Mesendoderm (in vitro differentiated cells): ENCODE measurements at regions not wholly inside any gene's neighbourhood (a gene's known extent, or its start where the extent isn't known, plus 50 kb on each side); places are given as distances from the start of the nearest gene placed in this dataset.
"Not testable (repeated sequence)": the region's sequence is repeated elsewhere in the genome, so short reads cannot be mapped to it uniquely, and the experiment has no call there.

ENCODE experiments used
- DNase-seq: peaks from one replicate; pipeline ENCODE4 v3.0.0; 2013
- H2AK5ac ChIP-seq: 2 replicates; pipeline ENCODE4 v1.6.1; 2013; ENCODE audit warnings: low read length, inconsistent platforms
- H2BK120ac ChIP-seq: 2 replicates; pipeline ENCODE4 v1.6.1; 2013; ENCODE audit warnings: low read depth, mild to moderate bottlenecking, low read length, moderate library complexity, mixed read lengths
- H2BK15ac ChIP-seq: replicated peaks from 2 replicates; pipeline ENCODE4 v1.6.1; 2013; ENCODE audit warnings: low read depth, mild to moderate bottlenecking, moderate library complexity
- H2BK5ac ChIP-seq: 2 replicates; pipeline ENCODE4 v1.6.1; 2013; ENCODE audit warnings: low read length, inconsistent platforms
- H3K18ac ChIP-seq: 2 replicates; pipeline ENCODE4 v1.6.1; 2013; ENCODE audit warnings: mild to moderate bottlenecking, low read length, mixed read lengths
- H3K23ac ChIP-seq: one replicate; pipeline ENCODE4 v1.6.1; 2013; ENCODE audit warnings: low read length
- H3K27ac ChIP-seq: 2 replicates; pipeline ENCODE4 v1.5.1; 2013; ENCODE audit warnings: low read depth, mild to moderate bottlenecking, inconsistent platforms, low read length, moderate library complexity
- H3K27me3 ChIP-seq: 2 replicates; pipeline ENCODE4 v1.6.1; 2013; ENCODE audit warnings: low read length, control low read depth, mild to moderate bottlenecking, inconsistent platforms; ENCODE audit not compliant: insufficient read depth, poor library complexity
- H3K36me3 ChIP-seq: 2 replicates; pipeline ENCODE4 v1.6.1; 2013; ENCODE audit warnings: low read length, inconsistent platforms; ENCODE audit not compliant: control insufficient read depth, insufficient read depth
- H3K4ac ChIP-seq: one replicate; pipeline ENCODE4 v1.6.1; 2013; ENCODE audit warnings: low read depth, mild to moderate bottlenecking, low read length, moderate library complexity
- H3K4me1 ChIP-seq: 2 replicates; pipeline ENCODE4 v1.6.1; 2013; ENCODE audit warnings: low read depth, low read length, inconsistent platforms; ENCODE audit not compliant: control insufficient read depth
- H3K4me2 ChIP-seq: 2 replicates; pipeline ENCODE4 v1.6.1; 2013; ENCODE audit warnings: low read length
- H3K4me3 ChIP-seq: 2 replicates; pipeline ENCODE4 v1.5.1; 2013; ENCODE audit warnings: mild to moderate bottlenecking, low read length
- H3K56ac ChIP-seq: one replicate; pipeline ENCODE4 v1.6.1; 2013; ENCODE audit warnings: low read length
- H3K79me1 ChIP-seq: 2 replicates; pipeline ENCODE4 v1.6.1; 2013; ENCODE audit warnings: low read length, inconsistent platforms
- H3K79me2 ChIP-seq: 2 replicates; pipeline ENCODE4 v1.6.1; 2013; ENCODE audit warnings: mild to moderate bottlenecking, low read length; ENCODE audit not compliant: control insufficient read depth, insufficient read depth
- H3K9ac ChIP-seq: 2 replicates; pipeline ENCODE4 v1.6.1; 2013; ENCODE audit warnings: low read length, inconsistent platforms
- H4K5ac ChIP-seq: one replicate; pipeline ENCODE4 v1.6.1; 2013; ENCODE audit warnings: low read length
- H4K8ac ChIP-seq: one replicate; pipeline ENCODE4 v1.6.1; 2013; ENCODE audit warnings: low read depth, mild to moderate bottlenecking, control low read depth, low read length, moderate library complexity
- WGBS: extraction: QIAGEN DNeasy Blood & Tissue Kit; methylation state at CpG from one replicate; pipeline ENCODE4 v1.1.7; 2013; ENCODE audit warnings: low lambda C conversion rate, missing lambda C conversion rate; ENCODE audit not compliant: insufficient coverage; ENCODE audit errors: extremely low coverage; 5-methylcytosine and 5-hydroxymethylcytosine counted together

GRCh38 chr5:126137891-126138280 is 285.3 kb upstream of the GRAMD2B start:
- H3K4me2 ChIP-seq, result no peak overlapping the region
- H3K18ac ChIP-seq, result no peak overlapping the region
- H2BK15ac ChIP-seq, result no peak overlapping the region
- H2BK5ac ChIP-seq, result no peak overlapping the region
- H3K36me3 ChIP-seq, result no peaks in the 10 kb centered on the region
- H2BK120ac ChIP-seq, result no peak overlapping the region
- H3K4ac ChIP-seq, result no peak overlapping the region
- H3K27ac ChIP-seq, result no peak overlapping the region
- DNase-seq, result no peak
- H3K79me2 ChIP-seq, result no peaks in the 10 kb centered on the region
- H3K4me1 ChIP-seq, result peaks cover 4% of the 10 kb centered on the region
- H2AK5ac ChIP-seq, result no peak overlapping the region
- H3K56ac ChIP-seq, result no peak overlapping the region
- H3K4me3 ChIP-seq, result no peak overlapping the region
- H3K23ac ChIP-seq, result no peak overlapping the region
- H3K9ac ChIP-seq, result no peak overlapping the region
- WGBS, result no CpG with 5 or more reads among the region's 2 CpGs
- H4K8ac ChIP-seq, result no peak overlapping the region
- H4K5ac ChIP-seq, result no peak overlapping the region
- H3K79me1 ChIP-seq, result no peaks in the 10 kb centered on the region
- H3K27me3 ChIP-seq, result no peaks in the 10 kb centered on the region

GRCh38 chr5:126138281-126138931 is 284.8 kb upstream of the GRAMD2B start:
- Histone ChIP-seq H3K18ac (no peak overlapping the region), H3K9ac (no peak overlapping the region), H3K79me1 (no peaks in the 10 kb centered on the region), H3K4me2 (no peak overlapping the region), H3K4me1 (peaks cover 4% of the 10 kb centered on the region), H2AK5ac (no peak overlapping the region), H3K4me3 (no peak overlapping the region), H3K27ac (no peak overlapping the region), H2BK120ac (no peak overlapping the region), H3K79me2 (no peaks in the 10 kb centered on the region), H3K27me3 (no peaks in the 10 kb centered on the region), H2BK5ac (no peak overlapping the region), H3K56ac (no peak overlapping the region), H4K5ac (no peak overlapping the region), H4K8ac (no peak overlapping the region), H3K23ac (no peak overlapping the region), H2BK15ac (no peak overlapping the region), H3K36me3 (no peaks in the 10 kb centered on the region), H3K4ac (no peak overlapping the region)
- peak; percentile 57 for DNase-seq
- WGBS, result no CpG with 5 or more reads among the region's 3 CpGs

- no CpG with 5 or more reads among the region's 2 CpGs for WGBS
- no peaks in the 10 kb centered on the region for H3K79me1 ChIP-seq
Observed at GRCh38 chr5:126139086-126139485, 284.1 kb upstream of the GRAMD2B start.

DNA sequence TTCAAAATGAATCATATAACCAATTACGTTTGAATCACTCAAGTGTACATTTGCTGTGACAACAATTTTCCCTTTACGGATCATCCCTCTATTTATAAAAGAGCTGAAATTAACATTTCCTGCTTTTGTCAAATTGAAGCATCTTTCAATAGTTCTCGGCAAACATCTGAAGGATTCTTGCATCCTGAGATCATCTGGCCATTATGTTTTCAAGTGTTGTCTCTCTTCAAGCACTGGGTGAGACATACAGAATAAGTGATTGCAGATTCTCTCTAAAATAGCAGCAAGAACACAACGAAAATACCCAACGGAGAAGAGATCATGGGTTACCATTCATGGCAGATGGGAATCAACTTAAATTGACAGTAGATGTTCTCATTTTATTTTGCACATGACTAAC is 283.4 kb upstream of the GRAMD2B start:
- Histone ChIP-seq H3K27me3 (no peaks in the 10 kb centered on the region), H3K23ac (no peak overlapping the region), H2BK120ac (no peak overlapping the region), H3K56ac (no peak overlapping the region), H4K5ac (no peak overlapping the region), H3K4me1 (peaks cover 4% of the 10 kb centered on the region), H3K4ac (no peak overlapping the region), H3K9ac (no peak overlapping the region), H3K79me2 (no peaks in the 10 kb centered on the region), H2AK5ac (no peak overlapping the region), H4K8ac (no peak overlapping the region), H2BK15ac (no peak overlapping the region), H2BK5ac (no peak overlapping the region), H3K18ac (no peak overlapping the region), H3K4me3 (no peak overlapping the region), H3K4me2 (no peak overlapping the region), H3K36me3 (no peaks in the 10 kb centered on the region), H3K79me1 (no peaks in the 10 kb centered on the region), H3K27ac (no peak overlapping the region)
- WGBS, result no CpG with 5 or more reads among the region's 5 CpGs
- DNase-seq, result peak; percentile 90

More at GRCh38 chr5:126139086-126139485, 284.1 kb upstream of the GRAMD2B start:
- Histone ChIP-seq H4K8ac (no peak overlapping the region), H2BK120ac (no peak overlapping the region), H3K27me3 (no peaks in the 10 kb centered on the region), H3K4me2 (no peak overlapping the region), H3K18ac (no peak overlapping the region), H3K79me2 (no peaks in the 10 kb centered on the region), H2BK5ac (no peak overlapping the region), H2BK15ac (no peak overlapping the region), H3K36me3 (no peaks in the 10 kb centered on the region), H3K4me1 (peaks cover 4% of the 10 kb centered on the region), H3K4me3 (no peak overlapping the region), H3K4ac (no peak overlapping the region), H3K27ac (no peak overlapping the region), H3K56ac (no peak overlapping the region), H4K5ac (no peak overlapping the region), H2AK5ac (no peak overlapping the region), H3K9ac (no peak overlapping the region), H3K23ac (no peak overlapping the region)
- no peak for DNase-seq

- H3K23ac ChIP-seq, result no peak overlapping the region
- no peak overlapping the region for H4K8ac ChIP-seq
- no peak overlapping the region for H3K27ac ChIP-seq
- H3K56ac ChIP-seq, result no peak overlapping the region
- H3K9ac ChIP-seq, result no peak overlapping the region
- no peaks in the 10 kb centered on the region for H3K79me1 ChIP-seq
- DNase-seq, result no peak
- WGBS, result no CpG with 5 or more reads among the region's 2 CpGs
- H3K4ac ChIP-seq, result no peak overlapping the region
- no peak overlapping the region for H2BK15ac ChIP-seq
- H4K5ac ChIP-seq, result no peak overlapping the region
- no peak overlapping the region for H3K18ac ChIP-seq
- no peak overlapping the region for H2BK120ac ChIP-seq
- no peak overlapping the region for H3K4me3 ChIP-seq
- no peaks in the 10 kb centered on the region for H3K79me2 ChIP-seq
- no peaks in the 10 kb centered on the region for H3K27me3 ChIP-seq
- no peak overlapping the region for H2BK5ac ChIP-seq
- peaks cover under 1% of the 10 kb centered on the region for H3K4me1 ChIP-seq
- H3K4me2 ChIP-seq, result no peak overlapping the region
- H2AK5ac ChIP-seq, result no peak overlapping the region
- H3K36me3 ChIP-seq, result no peaks in the 10 kb centered on the region
Observed at GRCh38 chr5:126143622-126144021, 279.6 kb upstream of the GRAMD2B start.

- not testable (repeated sequence) for H3K18ac ChIP-seq, H3K56ac ChIP-seq, H2AK5ac ChIP-seq, H3K79me1 ChIP-seq, H3K4me3 ChIP-seq, H4K8ac ChIP-seq, DNase-seq, H3K4me2 ChIP-seq, H3K4me1 ChIP-seq, H3K27me3 ChIP-seq, H3K23ac ChIP-seq, H2BK120ac ChIP-seq, H3K4ac ChIP-seq, H3K9ac ChIP-seq, H3K27ac ChIP-seq, H4K5ac ChIP-seq, H3K79me2 ChIP-seq, H3K36me3 ChIP-seq, H2BK15ac ChIP-seq, H2BK5ac ChIP-seq
- WGBS, result no CpG with 5 or more reads among the region's 3 CpGs
Observed at GRCh38 chr5:126150319-126150718, 272.9 kb upstream of the GRAMD2B start.
